Dermis microvascular lymphatic vessel endothelial cell (primary cell): ENCODE measurements at regions not wholly inside any gene's neighbourhood (a gene's known extent, or its start where the extent isn't known, plus 50 kb on each side); places are given as distances from the start of the nearest gene placed in this dataset.
"Not testable (repeated sequence)": the region's sequence is repeated elsewhere in the genome, so short reads cannot be mapped to it uniquely, and the experiment has no call there.

Experiments used
- DNase-seq, 2 donors: peaks; one replicate each; pipeline versions ENCODE4 v3.0.0 to v3.0.0-alpha.2; 2010; ENCODE audit warnings: low read depth in 2 of 2

- DNase-seq: no peak
Observed at GRCh38 chr1:98575955-98576354, 85.6 kb upstream of the SNX7 start.

GRCh38 chr1:98565951-98566350 is 95.6 kb upstream of the SNX7 start:
- no peak for DNase-seq

DNA sequence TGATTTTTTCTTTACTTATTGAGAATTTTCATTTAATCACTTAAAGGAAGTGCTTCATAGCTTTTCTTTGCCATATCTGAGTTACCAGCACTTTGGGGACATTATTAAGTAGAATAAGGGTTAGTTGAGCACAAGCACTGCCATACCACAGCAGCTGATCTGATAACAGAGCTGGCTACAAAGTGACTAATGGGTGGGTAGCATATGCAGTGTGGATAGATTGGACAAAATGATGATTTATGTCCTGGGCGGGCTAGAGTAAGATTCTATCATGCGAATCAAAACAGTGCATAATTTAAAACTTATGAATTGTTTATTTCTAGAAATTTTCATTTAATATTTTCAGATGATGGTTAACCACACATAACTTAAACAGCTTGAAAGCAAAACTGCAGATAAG is 102.2 kb upstream of the SNX7 start:
- DNase-seq: no peak

DNA sequence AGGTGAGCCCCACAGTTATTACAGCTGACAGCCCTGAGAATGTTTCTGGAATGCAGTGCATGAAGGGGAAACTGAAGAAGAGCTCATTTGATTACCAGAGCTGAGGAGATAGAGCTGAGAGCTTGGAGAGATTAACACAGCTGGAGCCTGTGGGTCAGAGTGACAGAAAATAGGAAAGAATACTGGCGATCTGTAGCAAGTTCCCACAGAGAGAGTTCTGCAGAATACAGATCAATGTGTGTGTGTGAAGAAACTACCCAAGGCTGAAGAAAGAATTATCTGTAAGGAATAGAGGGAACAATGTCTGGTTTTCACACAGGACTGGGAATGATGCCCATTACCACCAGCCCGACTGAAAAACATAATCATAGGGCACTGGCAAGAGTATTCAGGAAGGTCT is 103.6 kb upstream of the SNX7 start:
- DNase-seq: no peak

DNA sequence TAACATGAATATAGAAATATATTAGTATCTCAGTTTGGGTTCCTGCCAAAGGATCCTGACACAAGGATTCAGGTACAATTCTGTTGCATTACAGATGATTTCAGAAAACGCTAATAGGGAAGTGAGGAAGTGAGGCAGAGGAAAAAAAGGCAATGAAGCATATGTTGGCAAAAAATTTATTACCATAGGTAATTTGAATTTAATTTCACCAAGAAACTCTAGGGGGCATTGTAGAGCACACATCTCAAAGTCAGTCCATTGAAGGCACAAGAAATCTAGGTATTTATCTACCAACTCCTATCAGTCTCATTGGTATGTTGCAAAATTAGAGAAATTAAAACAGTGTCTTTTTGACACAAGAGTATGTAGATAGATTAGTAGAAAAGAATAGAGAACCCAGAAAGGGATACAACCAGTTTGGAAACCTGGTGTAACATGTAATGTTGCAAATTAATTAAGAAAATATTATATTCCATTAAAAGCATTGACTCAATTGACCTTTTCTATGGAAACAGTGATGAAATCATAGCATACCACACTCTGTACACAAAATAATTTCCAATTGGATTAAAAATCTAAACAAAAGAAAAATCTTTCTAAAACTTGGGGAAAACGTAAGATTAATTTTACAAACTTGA is 104.9 kb upstream of the SNX7 start:
- peak; percentile 5 to 26 for DNase-seq

DNA sequence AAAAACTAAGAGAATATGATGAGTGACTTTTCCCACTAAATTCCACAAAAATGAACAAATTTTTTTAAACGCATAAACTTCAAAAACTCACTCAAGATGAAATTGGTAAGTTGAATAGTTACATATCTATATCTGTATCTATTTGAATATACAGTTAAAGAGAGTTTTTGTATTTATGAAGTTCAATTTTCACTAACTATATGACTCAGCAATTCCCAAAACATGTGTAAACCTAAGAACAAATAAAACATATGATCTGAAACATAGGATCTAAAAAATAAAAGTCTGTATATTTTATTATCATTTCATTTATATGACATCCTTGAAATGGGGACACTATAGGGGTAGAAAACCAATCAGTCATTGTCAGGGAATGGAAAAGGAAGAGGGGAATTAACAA is 105.7 kb upstream of the SNX7 start:
- DNase-seq: no peak

DNA sequence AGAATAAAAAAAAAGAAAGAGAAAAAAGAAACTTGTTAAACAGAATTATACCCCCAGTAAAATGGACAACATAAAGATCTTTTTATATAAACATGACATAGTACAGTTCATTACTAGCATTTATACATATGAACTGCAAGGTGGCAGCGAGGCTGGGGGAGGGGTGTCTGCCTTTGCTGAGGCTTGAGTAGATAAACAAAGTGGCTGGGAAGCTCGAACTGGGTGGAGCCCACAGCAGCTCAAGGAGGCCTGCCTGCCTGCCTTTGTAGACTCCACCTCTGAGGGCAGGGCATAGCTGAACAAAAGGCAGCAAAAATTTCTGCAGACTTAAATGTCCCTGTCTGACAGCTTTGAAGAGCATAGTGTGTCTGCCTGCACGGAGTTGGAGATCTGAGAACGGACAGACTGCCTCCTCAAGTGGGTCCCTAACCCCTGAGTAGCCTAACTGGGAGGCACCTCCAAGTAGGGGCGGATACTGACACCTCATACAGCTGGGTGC is 108.9 kb upstream of the SNX7 start:
- DNase-seq: not testable (repeated sequence)

DNA sequence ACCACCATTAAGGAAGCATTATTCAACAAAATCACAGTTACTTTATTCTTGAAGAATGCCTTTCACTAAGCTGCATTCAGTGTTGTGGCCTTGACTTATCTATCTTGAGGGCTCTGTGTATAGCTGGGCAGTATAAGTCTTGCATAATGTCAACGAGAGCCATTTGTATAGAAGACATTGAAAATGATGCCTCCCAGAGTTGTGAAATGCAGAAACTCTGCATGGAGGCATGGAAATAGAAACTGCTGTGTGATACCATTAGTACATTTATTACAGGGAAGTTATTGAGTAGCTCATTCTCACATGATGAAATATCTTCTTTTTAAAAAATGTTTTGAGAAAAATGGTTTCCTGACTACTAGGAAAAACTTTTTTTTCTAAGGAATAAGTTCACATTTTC is 111.4 kb upstream of the SNX7 start:
- no peak for DNase-seq

- DNase-seq: no peak
Observed at GRCh38 chr1:98546319-98546718, 115.2 kb upstream of the SNX7 start.

- no peak for DNase-seq
Observed at GRCh38 chr1:98538106-98538505, 123.4 kb upstream of the SNX7 start.

- DNase-seq: no peak
Observed at GRCh38 chr1:98523256-98523655, 138.3 kb upstream of the SNX7 start.

DNA sequence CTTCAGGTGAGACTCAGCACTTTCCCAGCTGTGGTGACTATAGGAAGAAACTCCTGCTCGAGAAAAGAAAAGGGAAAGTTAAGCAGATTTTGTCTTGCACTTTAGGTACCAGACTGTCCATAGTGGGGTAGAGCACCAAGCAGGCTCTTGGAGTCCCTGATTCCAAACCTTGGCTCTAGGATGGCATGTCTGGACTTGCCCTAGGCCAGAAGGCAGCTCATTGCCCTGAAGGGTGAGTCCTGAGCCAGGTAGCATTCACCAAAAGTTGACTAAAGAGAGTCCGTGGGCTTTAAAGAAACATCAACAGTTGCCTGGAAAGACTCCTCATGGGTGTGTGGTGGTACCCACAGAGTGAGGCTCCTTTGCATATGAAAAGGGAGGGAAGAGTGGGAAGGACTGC is 145.2 kb upstream of the SNX7 start:
- no peak for DNase-seq

DNA sequence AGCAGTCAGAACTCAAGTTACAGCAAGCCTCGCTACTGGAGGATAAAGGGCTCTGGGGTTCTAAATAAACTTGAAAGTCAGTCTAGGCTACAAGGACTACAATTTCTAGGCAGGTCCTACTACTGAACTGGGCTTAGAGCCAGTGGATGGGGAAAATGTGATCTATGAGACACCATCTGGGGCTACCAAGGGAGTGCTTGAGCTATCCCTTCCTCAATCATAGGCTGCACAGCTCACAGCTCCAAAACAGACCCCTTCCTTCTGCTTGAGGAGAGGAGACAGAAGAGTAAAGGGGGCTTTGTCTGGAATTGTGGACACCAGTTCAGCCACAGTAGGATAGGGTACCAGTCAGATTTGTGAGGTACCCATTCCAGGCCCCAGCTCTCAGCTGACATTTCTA is 145.8 kb upstream of the SNX7 start:
- no peak for DNase-seq

DNA sequence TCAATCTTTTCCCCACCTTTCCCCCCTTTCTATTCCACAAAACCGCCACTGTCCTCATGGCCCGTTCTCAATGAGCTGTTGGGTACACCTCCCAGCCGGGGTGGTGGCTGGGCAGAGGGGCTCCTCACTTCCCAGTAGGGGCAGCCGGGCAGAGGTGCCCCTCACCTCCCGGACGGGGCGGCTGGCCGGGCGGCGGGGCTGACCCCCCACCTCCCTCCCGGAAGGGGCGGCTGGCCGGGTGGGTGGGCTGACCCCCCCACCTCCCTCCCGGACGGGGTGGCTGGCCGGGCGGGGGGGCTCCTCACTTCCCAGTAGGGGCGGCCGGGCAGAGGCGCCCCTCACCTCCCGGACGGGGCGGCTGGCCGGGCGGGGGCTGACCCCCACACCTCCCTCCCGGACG is 149.3 kb upstream of the SNX7 start:
- DNase-seq: not testable (repeated sequence)

DNA sequence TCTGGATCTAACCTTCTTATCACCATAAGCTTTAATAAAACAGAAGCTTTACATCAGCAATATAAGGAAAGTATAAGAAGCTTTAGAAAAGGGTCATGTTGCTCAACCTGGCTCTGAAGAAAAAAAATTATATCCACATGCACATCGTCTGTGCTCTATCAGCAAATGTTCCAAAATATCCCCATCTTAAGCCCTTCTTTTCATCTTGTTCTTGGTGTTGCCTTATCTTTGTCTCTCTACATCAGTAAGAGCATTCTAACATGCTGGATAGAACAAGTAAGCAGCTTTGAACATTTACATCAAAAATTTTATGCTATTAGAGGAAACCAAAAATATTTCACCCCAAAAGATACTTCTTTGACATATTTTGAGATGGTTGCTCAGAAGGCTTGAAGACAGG is 157.8 kb upstream of the SNX7 start:
- DNase-seq: no peak

GRCh38 chr1:98502937-98503336 is 158.6 kb upstream of the SNX7 start:
- DNase-seq: no peak

DNA sequence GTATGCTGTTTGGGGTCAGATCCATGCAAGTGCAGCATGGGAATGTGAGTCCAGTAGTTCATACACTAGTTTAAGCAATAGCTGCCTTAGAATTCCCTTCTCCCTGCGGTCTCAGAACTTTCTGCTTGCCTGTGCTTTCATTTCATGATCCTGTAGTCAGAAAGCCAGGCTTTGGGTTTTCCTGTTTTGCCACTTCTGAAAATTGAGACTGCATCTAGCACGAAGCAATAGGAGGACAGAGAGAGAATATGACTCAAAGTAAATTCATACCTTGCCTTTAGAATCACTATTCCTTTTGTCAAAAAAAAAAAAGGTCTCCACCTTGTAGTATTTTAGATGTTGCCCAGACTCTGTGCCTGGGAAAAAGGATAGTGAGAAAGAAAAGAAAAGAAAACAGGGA is 161.2 kb upstream of the SNX7 start:
- no peak for DNase-seq

DNA sequence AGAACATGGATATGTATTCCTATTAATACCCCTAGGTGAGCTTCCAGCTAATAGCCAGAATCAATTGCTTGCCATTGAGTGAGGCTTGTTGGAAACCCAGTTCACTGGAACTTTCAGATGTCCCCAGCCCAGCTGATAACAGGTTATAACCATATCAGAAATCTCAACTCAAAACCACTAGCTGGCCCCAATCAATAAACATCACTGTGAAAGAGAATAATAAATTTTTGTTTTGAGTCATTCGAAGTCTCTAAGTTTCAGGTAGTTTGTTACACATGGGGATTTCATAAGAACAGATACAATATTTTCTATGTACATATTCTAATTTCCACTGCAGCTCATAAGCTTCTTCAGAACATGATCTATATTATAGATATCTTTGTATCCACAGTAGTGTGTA is 162.9 kb upstream of the SNX7 start:
- DNase-seq: no peak

GRCh38 chr1:98497497-98497896 is 164.0 kb upstream of the SNX7 start:
- DNase-seq: no peak

GRCh38 chr1:98496256-98496995 is 165.1 kb upstream of the SNX7 start:
- DNase-seq: no peak

- no peak for DNase-seq
Observed at GRCh38 chr1:98493469-98493868, 168.1 kb upstream of the SNX7 start.

DNA sequence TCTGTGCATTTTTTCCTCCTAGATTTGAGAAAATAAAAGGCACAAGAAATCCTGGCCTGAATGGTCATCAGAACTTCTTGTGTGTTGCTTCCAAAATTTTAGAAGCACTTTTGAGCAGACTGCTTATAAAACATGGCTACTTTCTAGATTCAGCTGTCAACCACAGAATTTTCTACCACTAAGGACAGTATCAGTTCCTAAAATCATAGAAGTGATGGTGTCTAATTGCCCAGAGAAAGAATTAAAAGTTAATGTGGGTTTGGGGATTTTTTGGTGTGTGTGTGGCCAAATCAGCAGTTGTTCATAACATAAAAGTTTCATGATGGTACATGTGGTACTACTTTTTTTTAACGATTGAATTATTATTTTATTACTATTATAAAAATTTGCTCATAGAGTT is 171.4 kb upstream of the SNX7 start:
- no peak for DNase-seq

- no peak for DNase-seq
Observed at GRCh38 chr1:98487620-98488019, 173.9 kb upstream of the SNX7 start.
